GM12878 (cell line): ENCODE measurements at regions not wholly inside any gene's neighbourhood (a gene's known extent, or its start where the extent isn't known, plus 50 kb on each side); places are given as distances from the start of the nearest gene placed in this dataset.
"Not testable (repeated sequence)": the region's sequence is repeated elsewhere in the genome, so short reads cannot be mapped to it uniquely, and the experiment has no call there.

Experiments
- ATAC-seq: fragments of 200-7000 bp; cut with Tn5 transposase; 3 replicates; pipeline ENCODE4 v1.9.1; 2020; ENCODE audit warnings: mild to moderate bottlenecking, moderate library complexity
- BruUV-seq: library from RNA; stranded (reverse); fragments of 400-500 nt; replicated peaks from 2 replicates; lab custom pipeline; 2021; lab: Mats Ljungman, UMichigan
- CTCF ChIA-PET: fragments of 300-600 bp; sonication (Branson Sonifier 250); formaldehyde crosslinking; extraction: SDS; loops from one replicate; lab custom pipeline; 2021; ENCODE audit warnings: inconsistent platforms; lab: Yijun Ruan, JAX
- POLR2A ChIA-PET: fragments of 350-600 bp; formaldehyde crosslinking; extraction: SDS; loops from one replicate; lab custom pipeline; 2021; ENCODE audit warnings: inconsistent platforms; lab: Charles Lee
- RAD21 ChIA-PET: fragments of 300-600 bp; sonication (Branson Sonifier 250); formaldehyde crosslinking; loops from one replicate; lab custom pipeline; 2023; ENCODE audit warnings: antibody characterized with exemption; ENCODE audit not compliant: unreplicated experiment; lab: Charles Lee
- SMC1A ChIA-PET: fragments of 300-600 bp; sonication (Branson Sonifier 250); formaldehyde crosslinking; loops from one replicate; lab custom pipeline; 2023; ENCODE audit not compliant: unreplicated experiment, uncharacterized antibody; lab: Charles Lee
- DNase-seq: peaks from one replicate; pipeline ENCODE4 v3.0.0-alpha.2; 2011; ENCODE audit warnings: low read depth, low spot score
- FAIRE-seq: peaks from 3 replicates; lab custom pipeline; 2011; peaks lifted over from hg19 to GRCh38; lab: Jason Lieb, UNC
- H2AFZ ChIP-seq: 2 replicates; pipeline ENCODE4 v1.6.0; 2011; ENCODE audit warnings: low read depth, low read length, control low read depth; ENCODE audit not compliant: control insufficient read depth
- H3K27ac ChIP-seq: 2 replicates; pipeline ENCODE4 v1.5.1; 2011; ENCODE audit warnings: control low read depth; ENCODE audit not compliant: control insufficient read depth, insufficient read depth
- H3K27me3 ChIP-seq, 2 experiments: replicated peaks in 1 of 2; 2 replicates each; pipeline versions ENCODE4 v1.6.0 to v1.6.1; 2011; ENCODE audit warnings: low read length in 1 of 2; ENCODE audit not compliant: control insufficient read depth in 2 of 2, insufficient read depth in 2 of 2
- H3K36me3 ChIP-seq, 2 experiments: 2 replicates each; pipeline ENCODE4 v1.5.1; 2011; ENCODE audit warnings: low read length in 1 of 2; ENCODE audit not compliant: control insufficient read depth in 2 of 2, insufficient read depth in 2 of 2
- H3K4me1 ChIP-seq: 2 replicates; pipeline ENCODE4 v1.6.1; 2011; ENCODE audit warnings: mild to moderate bottlenecking, low read length, moderate library complexity, mixed read lengths; ENCODE audit not compliant: control insufficient read depth, insufficient read depth
- H3K4me2 ChIP-seq: 2 replicates; pipeline ENCODE4 v1.6.0; 2011; ENCODE audit warnings: control low read depth; ENCODE audit not compliant: control insufficient read depth, insufficient read depth
- H3K4me3 ChIP-seq: fragments of 200-600 bp; sonication (generic); 2 replicates; pipeline ENCODE4 v1.5.1; 2016
- H3K79me2 ChIP-seq: 2 replicates; pipeline ENCODE4 v1.6.0; 2011; ENCODE audit warnings: low read length; ENCODE audit not compliant: control insufficient read depth, insufficient read depth
- H3K9ac ChIP-seq: 2 replicates; pipeline ENCODE4 v1.8.0; 2011; ENCODE audit warnings: low read length, control low read depth, mixed read lengths; ENCODE audit not compliant: control insufficient read depth, insufficient read depth
- H3K9me3 ChIP-seq: replicated peaks from 3 replicates; pipeline ENCODE4 v1.5.1; 2011; ENCODE audit warnings: mild to moderate bottlenecking, low read length; ENCODE audit not compliant: control insufficient read depth, insufficient read depth
- H4K20me1 ChIP-seq: 2 replicates; pipeline ENCODE4 v1.6.0; 2011; ENCODE audit not compliant: control insufficient read depth, insufficient read depth
- ATF2 ChIP-seq: IDR thresholded peaks from 2 replicates; pipeline ENCODE4 v1.6.1; 2012; ENCODE audit warnings: low read length, inconsistent platforms
- BACH1 ChIP-seq: fragments of 450-650 bp; IDR thresholded peaks from 2 replicates; pipeline ENCODE4 v1.6.1; 2017; ENCODE audit warnings: mild to moderate bottlenecking, borderline replicate concordance
- CHD4 ChIP-seq: fragments of 200-600 bp; sonication (generic); IDR thresholded peaks from 2 replicates; pipeline ENCODE4 v1.6.1; 2016; ENCODE audit warnings: mild to moderate bottlenecking
- CREB1 ChIP-seq: IDR thresholded peaks from 2 replicates; pipeline ENCODE4 v1.6.1; 2012; ENCODE audit warnings: low read depth, mild to moderate bottlenecking, inconsistent platforms
- CREM ChIP-seq: IDR thresholded peaks from 2 replicates; pipeline ENCODE4 v1.6.1; 2014; ENCODE audit warnings: antibody characterized with exemption, low read depth
- NFYB ChIP-seq: IDR thresholded peaks from 2 replicates; pipeline ENCODE4 v1.6.1; 2011; ENCODE audit warnings: low read depth, mild to moderate bottlenecking, low read length, improper control_type of control experiment, moderate library complexity; ENCODE audit not compliant: insufficient read depth
- SP1 ChIP-seq: IDR thresholded peaks from one replicate; pipeline ENCODE4 v1.6.1; 2011; ENCODE audit warnings: low read depth, low read length
- STAT3 ChIP-seq: IDR thresholded peaks from 2 replicates; pipeline ENCODE4 v1.6.1; 2011; ENCODE audit warnings: low read depth, low read length, improper control_type of control experiment
- ZNF687 ChIP-seq: fragments of 450-650 bp; IDR thresholded peaks from 2 replicates; pipeline ENCODE4 v1.6.1; 2017; ENCODE audit warnings: mild to moderate bottlenecking, moderate library complexity
- WGBS: methylation state at CpG from one replicate; pipeline ENCODE4 v1.1.6; 2016; ENCODE audit warnings: low lambda C conversion rate; ENCODE audit not compliant: insufficient replicate concordance, insufficient coverage; ENCODE audit errors: missing lambda C conversion rate; 5-methylcytosine and 5-hydroxymethylcytosine counted together
- in situ Hi-C: fragments of 300-500 bp; cut with MboI; formaldehyde crosslinking; loops from 9 replicates; pipeline ENCODE4 v1.14.3; 2018; ENCODE audit warnings: mixed read lengths
- intact Hi-C: fragments of 100-400 bp; cut with micrococcal nuclease; formaldehyde crosslinking; loops from one replicate; pipeline ENCODE4 v1.14.2; 2022; ENCODE audit not compliant: unreplicated experiment
- TF ChIP-seq, protein P1 (sequence below): IDR thresholded peaks from 2 replicates; pipeline ENCODE4 v1.6.1; 2012; ENCODE audit warnings: low read depth, low read length, improper control_type of control experiment
- TF ChIP-seq, protein P2 (sequence below): fragments of 450-650 bp; IDR thresholded peaks from 2 replicates; pipeline ENCODE4 v1.6.1; 2017; ENCODE audit warnings: low read depth, mild to moderate bottlenecking, moderate library complexity

DNA sequence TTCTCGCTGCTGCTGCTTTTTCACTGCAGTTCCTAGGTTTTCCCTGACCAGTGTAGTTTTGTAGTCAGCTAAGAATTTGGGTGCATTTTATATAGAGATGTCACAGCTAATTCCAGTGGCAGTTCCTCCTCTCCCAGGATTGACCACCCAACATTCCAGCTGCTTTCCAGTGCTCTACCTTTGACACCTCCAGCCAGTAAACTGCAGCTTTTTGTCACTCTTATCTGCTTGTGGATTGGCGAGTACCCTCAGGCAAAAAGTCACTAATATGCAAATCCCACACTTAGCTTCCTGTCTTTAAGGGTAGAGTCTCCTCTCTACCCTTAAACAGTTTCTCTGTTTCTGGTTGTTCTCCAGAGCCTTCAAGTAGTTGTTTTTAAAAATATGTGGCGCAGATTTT lies 146.9 kb upstream of the KCNG1 start:
- no peak for ATAC-seq
- H3K36me3 ChIP-seq, result no peaks in the 10 kb centered on the region
- no peak overlapping the region for H3K4me3 ChIP-seq
- no peak for TF ChIP-seq STAT3
- no peak for TF ChIP-seq SP1
- TF ChIP-seq, protein P1, sequence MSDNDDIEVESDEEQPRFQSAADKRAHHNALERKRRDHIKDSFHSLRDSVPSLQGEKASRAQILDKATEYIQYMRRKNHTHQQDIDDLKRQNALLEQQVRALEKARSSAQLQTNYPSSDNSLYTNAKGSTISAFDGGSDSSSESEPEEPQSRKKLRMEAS, result no peak
- TF ChIP-seq BACH1, result no peak
- TF ChIP-seq, protein P2, sequence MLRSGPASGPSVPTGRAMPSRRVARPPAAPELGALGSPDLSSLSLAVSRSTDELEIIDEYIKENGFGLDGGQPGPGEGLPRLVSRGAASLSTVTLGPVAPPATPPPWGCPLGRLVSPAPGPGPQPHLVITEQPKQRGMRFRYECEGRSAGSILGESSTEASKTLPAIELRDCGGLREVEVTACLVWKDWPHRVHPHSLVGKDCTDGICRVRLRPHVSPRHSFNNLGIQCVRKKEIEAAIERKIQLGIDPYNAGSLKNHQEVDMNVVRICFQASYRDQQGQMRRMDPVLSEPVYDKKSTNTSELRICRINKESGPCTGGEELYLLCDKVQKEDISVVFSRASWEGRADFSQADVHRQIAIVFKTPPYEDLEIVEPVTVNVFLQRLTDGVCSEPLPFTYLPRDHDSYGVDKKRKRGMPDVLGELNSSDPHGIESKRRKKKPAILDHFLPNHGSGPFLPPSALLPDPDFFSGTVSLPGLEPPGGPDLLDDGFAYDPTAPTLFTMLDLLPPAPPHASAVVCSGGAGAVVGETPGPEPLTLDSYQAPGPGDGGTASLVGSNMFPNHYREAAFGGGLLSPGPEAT, result no peak
- TF ChIP-seq CREB1, result no peak
- TF ChIP-seq NFYB, result no peak
- TF ChIP-seq CREM, result no peak
- no peak for TF ChIP-seq ZNF687
- TF ChIP-seq CHD4, result no peak
- TF ChIP-seq ATF2, result no peak
- TF ChIP-seq, all 136 proteins: peak for 0
- H3K9me3 ChIP-seq, result no peaks in the 10 kb centered on the region
- in situ Hi-C loops, result no loop called here
- FAIRE-seq (no peak), DNase-seq (no peak)
- H3K27me3 ChIP-seq, result peaks cover 0 to 2% of the 10 kb centered on the region in 2 experiments; a peak in 1 of 4 replicates
- no peaks in the 10 kb centered on the region for H3K4me1 ChIP-seq
- H3K4me2 ChIP-seq, result no peak overlapping the region
- H3K27ac ChIP-seq, result no peak overlapping the region
- RAD21 ChIA-PET, result no interaction called here
- BruUV-seq, result no TSS peak
- H3K9ac ChIP-seq, result no peak overlapping the region
- H3K79me2 ChIP-seq, result no peaks in the 10 kb centered on the region
- intact Hi-C loops, result no loop called here
- SMC1A ChIA-PET, result no interaction called here
- 20% methylated on average over 3 of the region's 3 CpGs for WGBS
- H4K20me1 ChIP-seq, result no peaks in the 10 kb centered on the region
- POLR2A ChIA-PET, result interaction anchor here (0.6 kb wide), 1 partner anchor 230 kb away, joined by 3 read pairs; no protein-coding TSS in a partner anchor
- H2AFZ ChIP-seq, result no peak overlapping the region
- CTCF ChIA-PET, result no interaction called here

GRCh38 chr20:51167911-51168310 lies 145.0 kb upstream of the KCNG1 start:
- RAD21 ChIA-PET, CTCF ChIA-PET, H3K36me3 ChIP-seq, H2AFZ ChIP-seq, H3K27ac ChIP-seq, H3K4me1 ChIP-seq, H3K9ac ChIP-seq, SMC1A ChIA-PET, DNase-seq, POLR2A ChIA-PET, H3K9me3 ChIP-seq, H3K79me2 ChIP-seq, in situ Hi-C loops, FAIRE-seq, intact Hi-C loops, H3K27me3 ChIP-seq, H3K4me3 ChIP-seq, ATAC-seq, H4K20me1 ChIP-seq, BruUV-seq, H3K4me2 ChIP-seq: not testable (repeated sequence)
- 53% methylated on average over 4 of the region's 4 CpGs for WGBS
